NT2/D1 (cell line): ENCODE measurements at regions not wholly inside any gene's neighbourhood (a gene's known extent, or its start where the extent isn't known, plus 50 kb on each side); places are given as distances from the start of the nearest gene placed in this dataset.

ENCODE experiments used
- DNase-seq: peaks from one replicate; pipeline ENCODE4 v3.0.0-alpha.2; 2011; ENCODE audit warnings: low read depth, low spot score
- H3K27me3 ChIP-seq: 2 replicates; pipeline ENCODE4 v1.6.0; 2011; ENCODE audit warnings: mild to moderate bottlenecking; ENCODE audit not compliant: insufficient read length, insufficient read depth
- H3K36me3 ChIP-seq: 2 replicates; pipeline ENCODE4 v1.6.1; 2011; ENCODE audit warnings: mild to moderate bottlenecking, low read length, mixed read lengths; ENCODE audit not compliant: insufficient read depth, insufficient read length
- H3K4me1 ChIP-seq: 2 replicates; pipeline ENCODE4 v1.5.1; 2011; ENCODE audit not compliant: insufficient read depth, insufficient read length
- H3K4me3 ChIP-seq: 2 replicates; pipeline ENCODE4 v1.5.1; 2011; ENCODE audit warnings: low read depth; ENCODE audit not compliant: insufficient read length
- H3K9ac ChIP-seq: 2 replicates; pipeline ENCODE4 v1.6.0; 2011; ENCODE audit warnings: low read depth; ENCODE audit not compliant: insufficient read length
- H3K9me3 ChIP-seq: 2 replicates; pipeline ENCODE4 v1.5.1; 2011; ENCODE audit warnings: mild to moderate bottlenecking, low read length; ENCODE audit not compliant: insufficient read depth
- SUZ12 ChIP-seq: IDR thresholded peaks from 2 replicates; pipeline ENCODE4 v1.6.1; 2011; ENCODE audit not compliant: insufficient read length, insufficient read depth; ENCODE audit errors: extremely low read depth
- YY1 ChIP-seq: IDR thresholded peaks from 2 replicates; pipeline ENCODE4 v1.6.1; 2011; ENCODE audit not compliant: insufficient read length, insufficient read depth
- ZNF274 ChIP-seq: IDR thresholded peaks from 2 replicates; pipeline ENCODE4 v1.6.1; 2011; ENCODE audit warnings: mild to moderate bottlenecking, low read depth, low read length

DNA sequence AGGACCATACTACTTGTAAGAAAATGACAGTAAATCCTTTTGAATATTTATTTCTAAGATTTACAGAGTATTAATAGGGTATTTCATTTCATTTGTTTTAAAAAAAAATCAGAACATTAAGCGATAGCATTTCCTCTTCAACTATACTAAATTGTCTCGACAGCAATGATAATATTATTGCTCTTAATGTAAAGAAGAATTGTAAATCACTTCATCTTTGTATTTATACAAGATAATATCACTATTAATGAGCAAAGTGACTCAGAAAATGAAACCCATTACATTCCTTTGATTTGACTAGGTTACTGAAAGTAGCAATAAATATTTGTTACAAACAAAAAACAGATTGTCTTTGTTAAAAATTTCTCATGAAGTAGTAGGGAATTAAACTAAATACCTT is 131.1 kb upstream of the CNTN4 start:
- no peak for DNase-seq
- H3K36me3 ChIP-seq, result no peaks in the 10 kb centered on the region
- TF ChIP-seq ZNF274 (no peak), SUZ12 (no peak), YY1 (no peak)
- no peaks in the 10 kb centered on the region for H3K27me3 ChIP-seq
- no peak overlapping the region for H3K9ac ChIP-seq
- no peak overlapping the region for H3K4me3 ChIP-seq
- no peaks in the 10 kb centered on the region for H3K9me3 ChIP-seq
- H3K4me1 ChIP-seq, result no peaks in the 10 kb centered on the region

DNA sequence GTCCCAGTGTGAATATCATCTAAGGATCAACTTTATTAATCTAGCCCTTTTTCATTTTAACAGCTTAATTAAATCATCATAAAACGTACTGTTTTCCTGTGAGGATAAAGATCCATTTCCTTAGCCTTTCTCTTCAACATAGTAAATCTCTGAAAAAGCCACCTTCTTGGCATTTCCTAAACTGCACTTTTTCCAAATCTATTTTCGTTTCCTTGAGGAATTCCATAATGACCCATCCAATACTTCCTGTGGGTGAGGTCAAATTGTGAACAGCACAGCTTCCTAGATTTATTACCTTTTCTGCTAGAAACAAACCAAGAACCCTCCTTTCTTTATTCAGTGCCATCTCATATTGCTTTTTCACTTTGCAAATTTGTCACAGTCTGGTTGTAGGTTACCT is 129.4 kb upstream of the CNTN4 start:
- Histone ChIP-seq H3K9me3 (no peaks in the 10 kb centered on the region), H3K36me3 (no peaks in the 10 kb centered on the region), H3K4me1 (no peaks in the 10 kb centered on the region), H3K27me3 (no peaks in the 10 kb centered on the region), H3K9ac (no peak overlapping the region), H3K4me3 (no peak overlapping the region)
- no peak for TF ChIP-seq ZNF274
- TF ChIP-seq YY1, result no peak
- TF ChIP-seq SUZ12, result no peak
- DNase-seq, result no peak

DNA sequence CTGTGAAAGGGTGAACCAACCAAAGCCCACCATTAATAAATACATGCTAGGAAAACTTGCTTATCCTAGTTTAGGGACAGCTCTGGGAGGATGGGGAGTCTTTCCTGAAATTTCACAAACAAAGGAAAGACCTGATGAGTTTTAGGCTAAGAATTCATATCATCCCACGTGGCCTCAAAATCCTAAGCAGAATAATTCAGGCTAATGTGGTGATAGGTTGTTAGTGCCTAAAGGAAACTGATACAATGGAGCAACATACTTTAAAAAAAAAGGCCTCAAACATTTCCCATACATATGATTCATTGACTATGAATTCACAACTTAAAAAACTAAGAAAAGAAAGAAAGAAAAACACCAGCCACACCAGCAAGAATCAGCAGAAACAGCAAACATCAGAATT is 126.9 kb upstream of the CNTN4 start:
- no peak overlapping the region for H3K4me3 ChIP-seq
- H3K4me1 ChIP-seq, result no peaks in the 10 kb centered on the region
- H3K9ac ChIP-seq, result no peak overlapping the region
- TF ChIP-seq YY1 (no peak), ZNF274 (no peak), SUZ12 (no peak)
- H3K9me3 ChIP-seq, result no peaks in the 10 kb centered on the region
- DNase-seq, result no peak
- H3K36me3 ChIP-seq, result no peaks in the 10 kb centered on the region
- H3K27me3 ChIP-seq, result no peaks in the 10 kb centered on the region

DNA sequence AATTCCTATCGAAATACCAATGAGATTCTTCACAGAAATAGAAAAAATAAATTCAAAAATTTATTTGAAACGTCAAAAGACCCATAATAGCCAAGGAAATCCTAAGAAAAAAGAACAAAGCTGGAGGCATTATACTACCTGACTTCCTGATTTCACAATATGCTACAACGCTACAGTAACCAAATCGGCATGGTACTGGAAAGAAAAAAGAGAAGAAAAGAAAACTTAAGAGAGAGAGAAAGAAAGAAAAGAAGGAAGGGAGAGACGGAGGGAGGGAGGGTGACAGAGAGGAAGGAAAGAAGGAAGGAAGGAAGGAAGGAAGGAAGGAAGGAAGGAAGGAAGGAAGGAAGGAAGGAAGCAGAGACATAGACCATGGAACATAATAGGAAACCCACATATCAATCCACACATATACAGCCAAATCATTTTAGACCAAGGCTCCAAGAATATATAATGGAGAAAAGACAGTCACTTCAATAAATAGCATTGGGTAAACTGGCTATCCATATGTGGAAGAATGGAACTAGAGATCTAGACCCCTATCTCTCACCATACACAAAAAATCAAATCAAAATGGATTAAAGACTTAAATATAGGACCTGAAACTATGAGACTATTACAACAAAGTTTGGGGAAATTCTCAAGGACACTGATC is 118.6 kb upstream of the CNTN4 start:
- no peaks in the 10 kb centered on the region for H3K27me3 ChIP-seq
- H3K4me3 ChIP-seq, result no peak overlapping the region
- no peak overlapping the region for H3K9ac ChIP-seq
- no peaks in the 10 kb centered on the region for H3K36me3 ChIP-seq
- no peaks in the 10 kb centered on the region for H3K4me1 ChIP-seq
- DNase-seq, result no peak
- no peaks in the 10 kb centered on the region for H3K9me3 ChIP-seq
- TF ChIP-seq ZNF274, result no peak
- no peak for TF ChIP-seq SUZ12
- TF ChIP-seq YY1, result no peak

DNA sequence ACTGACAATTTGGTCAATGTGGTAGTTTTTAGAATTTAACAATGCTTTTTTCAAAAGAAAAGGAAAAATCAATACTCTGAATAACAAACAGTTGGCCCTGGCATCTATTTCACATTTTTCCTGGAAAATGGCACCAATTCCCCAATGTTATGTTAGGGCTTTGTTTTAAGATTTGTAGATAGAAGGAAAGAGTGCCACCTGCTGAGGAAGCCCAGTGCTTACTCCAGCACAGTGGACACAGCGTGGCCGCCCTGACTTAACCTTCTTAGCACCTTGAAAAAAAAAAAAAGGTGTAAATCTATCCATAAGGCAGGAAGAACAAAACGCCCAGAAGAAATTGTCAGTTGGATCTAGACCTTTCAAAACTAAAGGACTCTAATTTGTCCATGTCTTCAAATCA is 110.7 kb upstream of the CNTN4 start:
- Histone ChIP-seq H3K9me3 (no peaks in the 10 kb centered on the region), H3K9ac (no peak overlapping the region), H3K4me3 (no peak overlapping the region), H3K4me1 (no peaks in the 10 kb centered on the region), H3K36me3 (no peaks in the 10 kb centered on the region), H3K27me3 (no peaks in the 10 kb centered on the region)
- DNase-seq, result peak; percentile 8
- TF ChIP-seq YY1 (no peak), ZNF274 (no peak), SUZ12 (no peak)

DNA sequence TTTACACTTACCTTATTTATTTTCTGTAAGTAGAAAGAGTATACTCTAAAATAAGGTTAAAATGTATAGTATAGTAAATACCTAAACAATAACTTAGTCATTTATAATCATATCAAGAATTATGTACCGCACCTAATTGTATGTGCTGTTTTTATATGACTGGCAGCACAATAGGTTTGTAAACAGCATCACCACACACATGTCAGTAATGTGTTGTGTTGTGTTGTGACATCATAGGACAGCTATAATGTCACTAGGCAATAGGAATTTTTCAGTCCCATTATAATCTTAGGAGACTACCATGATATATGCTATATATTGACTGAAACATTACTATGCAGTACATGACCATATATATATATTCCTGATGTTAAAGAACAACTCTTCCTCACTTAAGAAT is 99.9 kb upstream of the CNTN4 start:
- TF ChIP-seq YY1 (no peak), SUZ12 (no peak), ZNF274 (no peak)
- Histone ChIP-seq H3K4me1 (no peaks in the 10 kb centered on the region), H3K9ac (no peak overlapping the region), H3K4me3 (no peak overlapping the region), H3K9me3 (no peaks in the 10 kb centered on the region), H3K36me3 (no peaks in the 10 kb centered on the region), H3K27me3 (no peaks in the 10 kb centered on the region)
- DNase-seq, result no peak

DNA sequence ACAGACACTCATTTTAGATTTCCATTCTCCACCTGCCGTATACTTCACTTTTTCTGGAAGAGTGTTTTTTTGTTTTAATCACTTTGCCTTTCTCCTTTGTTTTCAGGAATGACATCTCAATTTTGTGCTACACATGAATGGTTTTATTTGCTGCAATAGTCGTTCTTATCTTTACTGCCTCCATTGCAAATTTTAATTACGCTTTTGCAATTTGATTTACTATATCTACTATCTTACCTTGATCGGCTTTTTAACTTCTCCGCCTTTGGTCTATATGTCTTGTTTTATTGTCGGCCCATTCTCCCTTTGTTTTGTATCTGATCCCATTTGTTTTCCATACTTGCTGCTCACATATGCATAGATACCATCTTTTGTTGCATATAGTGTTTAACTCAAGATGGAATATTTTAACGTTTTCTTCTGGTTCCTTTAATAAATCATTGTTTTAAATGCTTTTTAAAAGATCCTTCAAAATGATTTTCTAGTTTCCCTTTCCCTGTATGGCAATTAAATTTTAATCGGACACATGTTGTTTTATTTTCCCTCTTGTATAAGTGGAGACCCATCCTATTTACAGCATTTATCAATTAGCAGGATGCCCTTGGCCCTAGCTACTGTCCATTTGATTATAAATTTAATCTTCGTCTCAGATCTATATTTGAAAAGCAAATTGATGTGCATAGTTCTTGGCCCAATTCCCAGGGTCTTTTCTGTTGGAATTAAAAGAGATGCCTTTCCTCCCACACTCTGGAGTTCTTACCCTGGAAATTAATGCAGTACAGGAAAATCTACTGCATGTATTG is 97.2 kb upstream of the CNTN4 start:
- Histone ChIP-seq H3K27me3 (no peaks in the 10 kb centered on the region), H3K36me3 (no peaks in the 10 kb centered on the region), H3K9me3 (no peaks in the 10 kb centered on the region), H3K4me3 (no peak overlapping the region), H3K9ac (no peak overlapping the region), H3K4me1 (no peaks in the 10 kb centered on the region)
- DNase-seq, result no peak
- TF ChIP-seq ZNF274, result no peak
- TF ChIP-seq SUZ12, result no peak
- no peak for TF ChIP-seq YY1
